Sigmoid colon (tissue), 6 donors: ENCODE measurements at regions not wholly inside any gene's neighbourhood (a gene's known extent, or its start where the extent isn't known, plus 50 kb on each side); places are given as distances from the start of the nearest gene placed in this dataset.

ENCODE experiments used
- DNase-seq: peaks from one replicate; pipeline ENCODE4 v3.0.0-alpha.2; 2019
- H3K27ac ChIP-seq, 4 donors: fragments of 200-600 bp; sonication (generic); one replicate each; pipeline ENCODE4 v1.5.1; 2016 to 2019; ENCODE audit warnings: mild to moderate bottlenecking in 1 of 4
- H3K27me3 ChIP-seq, 3 donors: fragments of 200-600 bp; sonication (generic); one replicate each; pipeline ENCODE4 v1.5.1; 2019; ENCODE audit warnings: mild to moderate bottlenecking in 1 of 3
- H3K36me3 ChIP-seq, 4 donors: fragments of 200-600 bp; sonication (generic); one replicate each; pipeline ENCODE4 v1.5.1; 2016 to 2019
- H3K4me1 ChIP-seq, 4 donors: fragments of 200-600 bp; sonication (generic); one replicate each; pipeline ENCODE4 v1.5.1; 2017 to 2019
- H3K4me3 ChIP-seq, 4 donors: fragments of 200-600 bp; sonication (generic); one replicate each; pipeline ENCODE4 v1.5.1; 2017 to 2019; ENCODE audit warnings: mild to moderate bottlenecking in 2 of 4, moderate library complexity in 1 of 4
- H3K9me3 ChIP-seq, 4 donors: fragments of 200-600 bp in 3 of 4; sonication (generic) in 3 of 4; one replicate each; pipeline versions ENCODE4 v1.5.1 to v1.6.1; 2013 to 2019
- EP300 ChIP-seq, 4 donors: sonication (generic); formaldehyde crosslinking; IDR thresholded peaks; one replicate each; pipeline ENCODE4 v1.6.1; 2017; ENCODE audit warnings: antibody characterized with exemption in 4 of 4
- POLR2A ChIP-seq, 2 donors: fragments of 450-650 bp; IDR thresholded peaks; one replicate each; pipeline ENCODE4 v1.6.1; 2016; ENCODE audit warnings: antibody characterized with exemption in 2 of 2, mild to moderate bottlenecking in 2 of 2, moderate library complexity in 2 of 2
- POLR2AphosphoS5 ChIP-seq, 4 donors: sonication (generic); formaldehyde crosslinking; IDR thresholded peaks; one replicate each; pipeline ENCODE4 v1.6.1; 2017; ENCODE audit warnings: antibody characterized with exemption in 4 of 4
- WGBS, 2 donors: extraction: QIAGEN DNeasy Blood & Tissue Kit; methylation state at CpG; one replicate each; pipeline ENCODE4 v1.1.7; 2013; 5-methylcytosine and 5-hydroxymethylcytosine counted together
- intact Hi-C: fragments of 100-400 bp; cut with DNase I; formaldehyde crosslinking; loops from one replicate; pipeline ENCODE4 v1.15.1; 2023
- TF ChIP-seq, protein P1 (sequence below), 4 experiments: fragments of 450-650 bp in 3 of 4; fragments of 200-600 bp in 1 of 4; IDR thresholded peaks; one replicate each; pipeline ENCODE4 v1.5.1; 2016 to 2019; ENCODE audit warnings: antibody characterized with exemption in 4 of 4, mild to moderate bottlenecking in 3 of 4, moderate library complexity in 2 of 4
- donor health status: healthy with polysubstance abuse.
- donor health status: healthy.

- Histone ChIP-seq H3K27me3 (no peaks in the 10 kb centered on the region), H3K36me3 (no peaks in the 10 kb centered on the region), H3K9me3 (no peaks in the 10 kb centered on the region), H3K4me3 (no peak overlapping the region), H3K27ac (no peak overlapping the region), H3K4me1 (no peaks in the 10 kb centered on the region)
- WGBS, 2 donors = 72 to 81% methylated on average over 7 of the region's 7 CpGs
- DNase-seq = no peak
- TF ChIP-seq POLR2AphosphoS5 (IDR thresholded peaks at IDR 0.05) (no peak), EP300 (IDR thresholded peaks at IDR 0.05) (no peak), POLR2A (IDR thresholded peaks at IDR 0.05) (no peak)
- TF ChIP-seq, protein P1, sequence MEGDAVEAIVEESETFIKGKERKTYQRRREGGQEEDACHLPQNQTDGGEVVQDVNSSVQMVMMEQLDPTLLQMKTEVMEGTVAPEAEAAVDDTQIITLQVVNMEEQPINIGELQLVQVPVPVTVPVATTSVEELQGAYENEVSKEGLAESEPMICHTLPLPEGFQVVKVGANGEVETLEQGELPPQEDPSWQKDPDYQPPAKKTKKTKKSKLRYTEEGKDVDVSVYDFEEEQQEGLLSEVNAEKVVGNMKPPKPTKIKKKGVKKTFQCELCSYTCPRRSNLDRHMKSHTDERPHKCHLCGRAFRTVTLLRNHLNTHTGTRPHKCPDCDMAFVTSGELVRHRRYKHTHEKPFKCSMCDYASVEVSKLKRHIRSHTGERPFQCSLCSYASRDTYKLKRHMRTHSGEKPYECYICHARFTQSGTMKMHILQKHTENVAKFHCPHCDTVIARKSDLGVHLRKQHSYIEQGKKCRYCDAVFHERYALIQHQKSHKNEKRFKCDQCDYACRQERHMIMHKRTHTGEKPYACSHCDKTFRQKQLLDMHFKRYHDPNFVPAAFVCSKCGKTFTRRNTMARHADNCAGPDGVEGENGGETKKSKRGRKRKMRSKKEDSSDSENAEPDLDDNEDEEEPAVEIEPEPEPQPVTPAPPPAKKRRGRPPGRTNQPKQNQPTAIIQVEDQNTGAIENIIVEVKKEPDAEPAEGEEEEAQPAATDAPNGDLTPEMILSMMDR (IDR thresholded peaks at IDR 0.05) = no peak
- intact Hi-C loops = no loop called here
Observed at GRCh38 chr21:21806711-21807597, 808.7 kb downstream of the NCAM2 start.

DNA sequence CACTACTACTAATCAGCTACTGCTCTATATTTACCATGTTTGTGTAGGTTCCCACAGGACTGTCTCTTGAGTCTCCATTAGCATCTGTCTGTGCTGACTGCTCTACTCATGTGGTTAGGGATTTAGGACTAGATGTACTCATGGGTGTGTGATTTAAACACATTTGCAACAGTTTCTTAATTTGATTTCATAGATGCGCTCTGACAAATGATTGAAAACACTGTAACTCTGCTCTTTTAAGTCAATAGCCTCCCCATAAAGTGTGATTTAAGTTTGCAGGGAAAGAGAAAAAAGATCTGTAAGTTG, 809.3 kb downstream of the NCAM2 start:
- Histone ChIP-seq H3K27me3 (no peaks in the 10 kb centered on the region), H3K9me3 (no peaks in the 10 kb centered on the region), H3K4me1 (no peaks in the 10 kb centered on the region), H3K36me3 (no peaks in the 10 kb centered on the region), H3K4me3 (no peak overlapping the region), H3K27ac (no peak overlapping the region)
- DNase-seq = no peak
- intact Hi-C loops = no loop called here
- 92 to 98% methylated on average over 1 of the region's 1 CpG for WGBS, 2 donors
- TF ChIP-seq POLR2A (IDR thresholded peaks at IDR 0.05) = no peak
- TF ChIP-seq POLR2AphosphoS5 (IDR thresholded peaks at IDR 0.05) = no peak
- TF ChIP-seq, protein P1 (IDR thresholded peaks at IDR 0.05) = no peak
- no peak for TF ChIP-seq EP300 (IDR thresholded peaks at IDR 0.05)

DNA sequence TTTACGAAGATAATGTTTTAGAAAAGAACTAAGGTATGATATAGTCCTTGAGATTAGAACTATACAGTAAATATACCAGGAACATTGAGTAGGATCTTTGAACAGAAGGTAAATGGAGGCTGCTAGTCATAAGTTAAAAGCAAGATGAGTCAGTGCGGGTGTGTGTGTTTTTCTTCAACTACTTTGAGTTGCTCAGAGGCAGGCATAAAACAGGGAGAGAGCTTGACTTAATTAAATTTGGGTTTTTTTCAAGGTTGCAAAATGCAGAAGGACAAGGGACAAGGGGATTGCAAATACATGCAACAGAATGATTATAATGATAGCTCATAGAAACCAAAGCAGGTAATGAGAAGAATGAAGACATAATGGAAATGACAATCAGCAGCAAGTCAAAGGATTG, 815.1 kb downstream of the NCAM2 start:
- no peaks in the 10 kb centered on the region for H3K27me3 ChIP-seq
- 90 to 93% methylated on average over 2 of the region's 2 CpGs for WGBS, 2 donors
- no peak for DNase-seq
- no peaks in the 10 kb centered on the region for H3K9me3 ChIP-seq
- no peak overlapping the region for H3K27ac ChIP-seq
- TF ChIP-seq POLR2AphosphoS5 (IDR thresholded peaks at IDR 0.05) (no peak), EP300 (IDR thresholded peaks at IDR 0.05) (no peak), POLR2A (IDR thresholded peaks at IDR 0.05) (no peak)
- TF ChIP-seq, protein P1 (IDR thresholded peaks at IDR 0.05) = no peak
- H3K4me3 ChIP-seq = no peak overlapping the region
- intact Hi-C loops = no loop called here
- no peaks in the 10 kb centered on the region for H3K36me3 ChIP-seq
- no peaks in the 10 kb centered on the region for H3K4me1 ChIP-seq

- DNase-seq = no peak
- no peaks in the 10 kb centered on the region for H3K4me1 ChIP-seq
- intact Hi-C loops = no loop called here
- H3K36me3 ChIP-seq = no peaks in the 10 kb centered on the region
- H3K27me3 ChIP-seq = no peaks in the 10 kb centered on the region
- H3K27ac ChIP-seq = no peak overlapping the region
- H3K4me3 ChIP-seq = no peak overlapping the region
- H3K9me3 ChIP-seq = no peaks in the 10 kb centered on the region
- TF ChIP-seq POLR2AphosphoS5 (IDR thresholded peaks at IDR 0.05) = no peak
Observed at GRCh38 chr21:21813934-21814333, 815.7 kb downstream of the NCAM2 start.

- H3K9me3 ChIP-seq = no peaks in the 10 kb centered on the region
- no peak overlapping the region for H3K4me3 ChIP-seq
- no peaks in the 10 kb centered on the region for H3K4me1 ChIP-seq
- H3K27me3 ChIP-seq = no peaks in the 10 kb centered on the region
- TF ChIP-seq POLR2A (IDR thresholded peaks at IDR 0.05) (no peak), EP300 (IDR thresholded peaks at IDR 0.05) (no peak), POLR2AphosphoS5 (IDR thresholded peaks at IDR 0.05) (no peak)
- TF ChIP-seq, protein P1 (IDR thresholded peaks at IDR 0.05) = no peak
- no peaks in the 10 kb centered on the region for H3K36me3 ChIP-seq
- whole genome bisulfite sequencing, 2 donors = 73 to 74% methylated on average over 4 of the region's 4 CpGs
- no peak overlapping the region for H3K27ac ChIP-seq
- intact Hi-C loops = no loop called here
- DNase-seq = no peak
Observed at GRCh38 chr21:21816778-21817177, 818.6 kb downstream of the NCAM2 start.
